ENCODE measurements at regions not wholly inside any gene's neighbourhood (a gene's known extent, or its start where the extent isn't known, plus 50 kb on each side); places are given as distances from the start of the nearest gene placed in this dataset.

DNA sequence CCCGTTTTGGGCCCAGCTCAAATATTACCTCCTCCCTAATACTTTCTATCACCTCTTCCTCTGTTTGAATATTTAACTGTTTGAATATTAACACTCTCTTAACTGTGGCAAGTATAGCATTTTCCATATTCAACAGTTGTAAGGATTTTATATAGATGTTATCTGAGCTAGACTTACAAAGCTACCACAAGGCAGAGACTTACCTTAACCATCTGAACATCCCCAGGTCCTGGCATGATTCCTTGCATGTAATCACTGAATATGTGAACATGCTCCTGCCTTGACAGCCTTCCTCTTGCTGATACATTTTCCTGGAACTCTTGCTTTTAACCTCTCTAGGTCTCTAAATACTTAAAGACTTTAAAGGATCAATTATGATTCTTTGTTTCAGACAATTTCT lies 182.4 kb downstream of the MCHR2 start:
- WGBS, 2 donors, result 57 to 76% methylated on average over 1 of the region's 1 CpG
- Histone ChIP-seq H3K4me3 (no peak overlapping the region), H3K27ac (no peak overlapping the region), H3K36me3 (no peaks in the 10 kb centered on the region), H3K4me1 (no peaks in the 10 kb centered on the region), H3K27me3 (peaks cover 0 to 20% (median 2%) of the 10 kb centered on the region in 7 donors), H3K9me3 (no peaks in the 10 kb centered on the region)
- TF ChIP-seq, protein P1, sequence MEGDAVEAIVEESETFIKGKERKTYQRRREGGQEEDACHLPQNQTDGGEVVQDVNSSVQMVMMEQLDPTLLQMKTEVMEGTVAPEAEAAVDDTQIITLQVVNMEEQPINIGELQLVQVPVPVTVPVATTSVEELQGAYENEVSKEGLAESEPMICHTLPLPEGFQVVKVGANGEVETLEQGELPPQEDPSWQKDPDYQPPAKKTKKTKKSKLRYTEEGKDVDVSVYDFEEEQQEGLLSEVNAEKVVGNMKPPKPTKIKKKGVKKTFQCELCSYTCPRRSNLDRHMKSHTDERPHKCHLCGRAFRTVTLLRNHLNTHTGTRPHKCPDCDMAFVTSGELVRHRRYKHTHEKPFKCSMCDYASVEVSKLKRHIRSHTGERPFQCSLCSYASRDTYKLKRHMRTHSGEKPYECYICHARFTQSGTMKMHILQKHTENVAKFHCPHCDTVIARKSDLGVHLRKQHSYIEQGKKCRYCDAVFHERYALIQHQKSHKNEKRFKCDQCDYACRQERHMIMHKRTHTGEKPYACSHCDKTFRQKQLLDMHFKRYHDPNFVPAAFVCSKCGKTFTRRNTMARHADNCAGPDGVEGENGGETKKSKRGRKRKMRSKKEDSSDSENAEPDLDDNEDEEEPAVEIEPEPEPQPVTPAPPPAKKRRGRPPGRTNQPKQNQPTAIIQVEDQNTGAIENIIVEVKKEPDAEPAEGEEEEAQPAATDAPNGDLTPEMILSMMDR (IDR thresholded peaks at IDR 0.05), result no peak
- DNase-seq (no peak), ATAC-seq (no peak)
- intact Hi-C loops (cut with DNase I), result no loop called here

- no peak for ATAC-seq
These were observed 180.5 kb downstream of the MCHR2 start for GRCh38 chr6:99813565-99813964.

GRCh38 chr6:99814230-99814928 lies 179.6 kb downstream of the MCHR2 start:
- intact Hi-C loops (cut with DNase I), result no loop called here
- Histone ChIP-seq H3K27ac (no peak overlapping the region), H3K4me1 (no peaks in the 10 kb centered on the region), H3K36me3 (no peaks in the 10 kb centered on the region), H3K27me3 (peaks cover 0 to 10% (median under 1%) of the 10 kb centered on the region in 7 donors), H3K4me3 (no peak overlapping the region), H3K9me3 (no peaks in the 10 kb centered on the region)
- DNase-seq, result no peak
- TF ChIP-seq, protein P1 (IDR thresholded peaks at IDR 0.05), result no peak
- 63 to 70% methylated on average over 6 of the region's 6 CpGs for WGBS, 2 donors
- no peak for ATAC-seq

More at GRCh38 chr6:99813565-99813964, 180.5 kb downstream of the MCHR2 start:
- WGBS, 2 donors, result 0 to 26% methylated on average over 1 of the region's 1 CpG
- no peaks in the 10 kb centered on the region for H3K9me3 ChIP-seq
- no peak for DNase-seq
- peaks cover 0 to 13% (median 0%) of the 10 kb centered on the region in 7 donors for H3K27me3 ChIP-seq
- H3K4me1 ChIP-seq, result no peaks in the 10 kb centered on the region
- intact Hi-C loops (cut with DNase I), result no loop called here
- no peak overlapping the region for H3K27ac ChIP-seq
- H3K36me3 ChIP-seq, result no peaks in the 10 kb centered on the region
- no peak overlapping the region for H3K4me3 ChIP-seq
- TF ChIP-seq, protein P1 (IDR thresholded peaks at IDR 0.05), result no peak

DNA sequence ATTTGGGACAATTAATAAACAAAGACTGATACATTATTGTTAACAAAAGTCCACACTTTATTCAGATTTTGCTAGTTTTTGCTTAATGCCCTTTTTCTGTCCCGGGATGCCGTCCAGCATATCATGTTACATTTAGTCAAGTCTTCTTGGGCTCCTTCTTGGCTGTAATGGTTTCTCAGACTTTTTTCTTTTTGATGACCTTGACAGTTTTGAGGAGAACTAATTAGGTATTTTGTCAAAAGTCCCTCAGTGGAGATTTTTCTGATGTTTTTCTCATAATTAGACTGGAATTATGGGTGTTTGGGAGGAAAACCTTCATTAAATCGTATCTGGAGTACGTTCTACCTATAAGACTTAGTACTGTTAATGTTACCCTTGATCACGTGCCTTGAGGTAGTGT lies 177.2 kb downstream of the MCHR2 start:
- TF ChIP-seq, protein P1 (IDR thresholded peaks at IDR 0.05), result no peak
- Histone ChIP-seq H3K36me3 (no peaks in the 10 kb centered on the region), H3K27me3 (peaks cover 0 to 23% (median 8%) of the 10 kb centered on the region in 7 donors), H3K9me3 (no peaks in the 10 kb centered on the region), H3K4me3 (no peak overlapping the region), H3K27ac (no peak overlapping the region), H3K4me1 (no peaks in the 10 kb centered on the region)
- 82 to 83% methylated on average over 5 of the region's 5 CpGs for WGBS, 2 donors
- no peak for ATAC-seq
- intact Hi-C loops (cut with DNase I), result no loop called here
- DNase-seq, result no peak

Data from heart right ventricle (tissue), 16 donors.